GM12878 (cell line): ENCODE measurements at regions not wholly inside any gene's neighbourhood (a gene's known extent, or its start where the extent isn't known, plus 50 kb on each side); places are given as distances from the start of the nearest gene placed in this dataset.

Experiments
- ATAC-seq: fragments of 200-7000 bp; cut with Tn5 transposase; 3 replicates; pipeline ENCODE4 v1.9.1; 2020; ENCODE audit warnings: mild to moderate bottlenecking, moderate library complexity
- BruUV-seq: library from RNA; stranded (reverse); fragments of 400-500 nt; replicated peaks from 2 replicates; lab custom pipeline; 2021; lab: Mats Ljungman, UMichigan
- CTCF ChIA-PET: fragments of 300-600 bp; sonication (Branson Sonifier 250); formaldehyde crosslinking; extraction: SDS; loops from one replicate; lab custom pipeline; 2021; ENCODE audit warnings: inconsistent platforms; lab: Yijun Ruan, JAX
- POLR2A ChIA-PET: fragments of 350-600 bp; formaldehyde crosslinking; extraction: SDS; loops from one replicate; lab custom pipeline; 2021; ENCODE audit warnings: inconsistent platforms; lab: Charles Lee
- RAD21 ChIA-PET: fragments of 300-600 bp; sonication (Branson Sonifier 250); formaldehyde crosslinking; loops from one replicate; lab custom pipeline; 2023; ENCODE audit warnings: antibody characterized with exemption; ENCODE audit not compliant: unreplicated experiment; lab: Charles Lee
- SMC1A ChIA-PET: fragments of 300-600 bp; sonication (Branson Sonifier 250); formaldehyde crosslinking; loops from one replicate; lab custom pipeline; 2023; ENCODE audit not compliant: unreplicated experiment, uncharacterized antibody; lab: Charles Lee
- DNase-seq: peaks from one replicate; pipeline ENCODE4 v3.0.0-alpha.2; 2011; ENCODE audit warnings: low read depth, low spot score
- FAIRE-seq: peaks from 3 replicates; lab custom pipeline; 2011; peaks lifted over from hg19 to GRCh38; lab: Jason Lieb, UNC
- H2AFZ ChIP-seq: 2 replicates; pipeline ENCODE4 v1.6.0; 2011; ENCODE audit warnings: low read depth, low read length, control low read depth; ENCODE audit not compliant: control insufficient read depth
- H3K27ac ChIP-seq: 2 replicates; pipeline ENCODE4 v1.5.1; 2011; ENCODE audit warnings: control low read depth; ENCODE audit not compliant: control insufficient read depth, insufficient read depth
- H3K27me3 ChIP-seq, 2 experiments: replicated peaks in 1 of 2; 2 replicates each; pipeline versions ENCODE4 v1.6.0 to v1.6.1; 2011; ENCODE audit warnings: low read length in 1 of 2; ENCODE audit not compliant: control insufficient read depth in 2 of 2, insufficient read depth in 2 of 2
- H3K36me3 ChIP-seq, 2 experiments: 2 replicates each; pipeline ENCODE4 v1.5.1; 2011; ENCODE audit warnings: low read length in 1 of 2; ENCODE audit not compliant: control insufficient read depth in 2 of 2, insufficient read depth in 2 of 2
- H3K4me1 ChIP-seq: 2 replicates; pipeline ENCODE4 v1.6.1; 2011; ENCODE audit warnings: mild to moderate bottlenecking, low read length, moderate library complexity, mixed read lengths; ENCODE audit not compliant: control insufficient read depth, insufficient read depth
- H3K4me2 ChIP-seq: 2 replicates; pipeline ENCODE4 v1.6.0; 2011; ENCODE audit warnings: control low read depth; ENCODE audit not compliant: control insufficient read depth, insufficient read depth
- H3K4me3 ChIP-seq: fragments of 200-600 bp; sonication (generic); 2 replicates; pipeline ENCODE4 v1.5.1; 2016
- H3K79me2 ChIP-seq: 2 replicates; pipeline ENCODE4 v1.6.0; 2011; ENCODE audit warnings: low read length; ENCODE audit not compliant: control insufficient read depth, insufficient read depth
- H3K9ac ChIP-seq: 2 replicates; pipeline ENCODE4 v1.8.0; 2011; ENCODE audit warnings: low read length, control low read depth, mixed read lengths; ENCODE audit not compliant: control insufficient read depth, insufficient read depth
- H3K9me3 ChIP-seq: replicated peaks from 3 replicates; pipeline ENCODE4 v1.5.1; 2011; ENCODE audit warnings: mild to moderate bottlenecking, low read length; ENCODE audit not compliant: control insufficient read depth, insufficient read depth
- H4K20me1 ChIP-seq: 2 replicates; pipeline ENCODE4 v1.6.0; 2011; ENCODE audit not compliant: control insufficient read depth, insufficient read depth
- HDAC6 ChIP-seq: fragments of 200-600 bp; sonication (generic); IDR thresholded peaks from one replicate; pipeline ENCODE4 v1.8.0; 2017; ENCODE audit warnings: antibody characterized with exemption; ENCODE audit not compliant: unreplicated experiment
- JUNB ChIP-seq: IDR thresholded peaks from 2 replicates; pipeline ENCODE4 v1.6.1; 2016; ENCODE audit warnings: antibody characterized with exemption, mild to moderate bottlenecking
- NR2C2 ChIP-seq: IDR thresholded peaks from 2 replicates; pipeline ENCODE4 v1.6.1; 2011; ENCODE audit warnings: borderline replicate concordance, low read depth; ENCODE audit not compliant: control insufficient read depth, insufficient read length
- RB1 ChIP-seq: fragments of 450-650 bp; formaldehyde crosslinking; IDR thresholded peaks from 2 replicates; pipeline ENCODE4 v1.6.1; 2017; ENCODE audit warnings: mild to moderate bottlenecking, borderline replicate concordance
- SMAD1 ChIP-seq: fragments of 450-650 bp; IDR thresholded peaks from 2 replicates; pipeline ENCODE4 v1.6.1; 2018; ENCODE audit warnings: mild to moderate bottlenecking, low read depth; ENCODE audit not compliant: partially characterized antibody
- SUPT20H ChIP-seq: IDR thresholded peaks from 2 replicates; pipeline ENCODE4 v1.6.1; 2011; ENCODE audit warnings: low read depth, mild to moderate bottlenecking, low read length, moderate library complexity, borderline replicate concordance; ENCODE audit not compliant: control insufficient read depth
- SUZ12 ChIP-seq: fragments of 200-600 bp; sonication (generic); IDR thresholded peaks from one replicate; pipeline ENCODE4 v1.6.1; 2018; ENCODE audit warnings: antibody characterized with exemption, mild to moderate bottlenecking; ENCODE audit not compliant: unreplicated experiment
- TAF1 ChIP-seq: IDR thresholded peaks from 2 replicates; pipeline ENCODE4 v1.6.1; 2011; ENCODE audit warnings: mild to moderate bottlenecking, low read depth, low read length, borderline replicate concordance
- WRNIP1 ChIP-seq: IDR thresholded peaks from 2 replicates; pipeline ENCODE4 v1.6.1; 2011; ENCODE audit warnings: low read depth, low read length, improper control_type of control experiment, borderline replicate concordance
- WGBS: methylation state at CpG from one replicate; pipeline ENCODE4 v1.1.6; 2016; ENCODE audit warnings: low lambda C conversion rate; ENCODE audit not compliant: insufficient replicate concordance, insufficient coverage; ENCODE audit errors: missing lambda C conversion rate; 5-methylcytosine and 5-hydroxymethylcytosine counted together
- in situ Hi-C: fragments of 300-500 bp; cut with MboI; formaldehyde crosslinking; loops from 9 replicates; pipeline ENCODE4 v1.14.3; 2018; ENCODE audit warnings: mixed read lengths
- intact Hi-C: fragments of 100-400 bp; cut with micrococcal nuclease; formaldehyde crosslinking; loops from one replicate; pipeline ENCODE4 v1.14.2; 2022; ENCODE audit not compliant: unreplicated experiment
- TF ChIP-seq, protein P1 (sequence below): IDR thresholded peaks from 2 replicates; pipeline ENCODE4 v1.6.1; 2012; ENCODE audit warnings: improper control_type of control experiment, low read depth, low read length; ENCODE audit not compliant: insufficient replicate concordance
- TF ChIP-seq, protein P2 (sequence below): fragments of 450-650 bp; formaldehyde crosslinking; IDR thresholded peaks from 2 replicates; pipeline ENCODE4 v1.5.0; 2022; ENCODE audit warnings: mild to moderate bottlenecking, missing genetic modification characterization

DNA sequence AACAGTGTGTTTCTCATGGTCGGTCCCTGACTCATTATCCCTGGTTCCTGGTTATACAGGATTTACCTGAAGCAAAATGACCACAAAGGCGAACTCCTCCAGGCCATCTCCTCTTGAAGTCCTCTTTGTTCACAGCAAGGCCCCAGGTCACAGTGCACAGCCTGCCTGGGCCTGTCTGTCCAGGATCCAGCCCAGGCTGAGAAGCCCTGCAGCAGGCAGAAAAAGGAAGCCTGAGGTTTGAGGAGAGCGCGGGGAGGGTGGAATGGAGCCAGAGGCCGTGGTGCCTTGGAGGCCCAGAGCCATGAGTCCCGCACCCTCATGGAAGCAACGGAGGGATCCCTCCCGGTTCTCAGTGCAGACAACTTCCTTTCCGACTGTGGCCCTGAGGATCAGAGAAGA lies 136.8 kb upstream of the IRF2BP2 start (continued):
- TF ChIP-seq, protein P1, sequence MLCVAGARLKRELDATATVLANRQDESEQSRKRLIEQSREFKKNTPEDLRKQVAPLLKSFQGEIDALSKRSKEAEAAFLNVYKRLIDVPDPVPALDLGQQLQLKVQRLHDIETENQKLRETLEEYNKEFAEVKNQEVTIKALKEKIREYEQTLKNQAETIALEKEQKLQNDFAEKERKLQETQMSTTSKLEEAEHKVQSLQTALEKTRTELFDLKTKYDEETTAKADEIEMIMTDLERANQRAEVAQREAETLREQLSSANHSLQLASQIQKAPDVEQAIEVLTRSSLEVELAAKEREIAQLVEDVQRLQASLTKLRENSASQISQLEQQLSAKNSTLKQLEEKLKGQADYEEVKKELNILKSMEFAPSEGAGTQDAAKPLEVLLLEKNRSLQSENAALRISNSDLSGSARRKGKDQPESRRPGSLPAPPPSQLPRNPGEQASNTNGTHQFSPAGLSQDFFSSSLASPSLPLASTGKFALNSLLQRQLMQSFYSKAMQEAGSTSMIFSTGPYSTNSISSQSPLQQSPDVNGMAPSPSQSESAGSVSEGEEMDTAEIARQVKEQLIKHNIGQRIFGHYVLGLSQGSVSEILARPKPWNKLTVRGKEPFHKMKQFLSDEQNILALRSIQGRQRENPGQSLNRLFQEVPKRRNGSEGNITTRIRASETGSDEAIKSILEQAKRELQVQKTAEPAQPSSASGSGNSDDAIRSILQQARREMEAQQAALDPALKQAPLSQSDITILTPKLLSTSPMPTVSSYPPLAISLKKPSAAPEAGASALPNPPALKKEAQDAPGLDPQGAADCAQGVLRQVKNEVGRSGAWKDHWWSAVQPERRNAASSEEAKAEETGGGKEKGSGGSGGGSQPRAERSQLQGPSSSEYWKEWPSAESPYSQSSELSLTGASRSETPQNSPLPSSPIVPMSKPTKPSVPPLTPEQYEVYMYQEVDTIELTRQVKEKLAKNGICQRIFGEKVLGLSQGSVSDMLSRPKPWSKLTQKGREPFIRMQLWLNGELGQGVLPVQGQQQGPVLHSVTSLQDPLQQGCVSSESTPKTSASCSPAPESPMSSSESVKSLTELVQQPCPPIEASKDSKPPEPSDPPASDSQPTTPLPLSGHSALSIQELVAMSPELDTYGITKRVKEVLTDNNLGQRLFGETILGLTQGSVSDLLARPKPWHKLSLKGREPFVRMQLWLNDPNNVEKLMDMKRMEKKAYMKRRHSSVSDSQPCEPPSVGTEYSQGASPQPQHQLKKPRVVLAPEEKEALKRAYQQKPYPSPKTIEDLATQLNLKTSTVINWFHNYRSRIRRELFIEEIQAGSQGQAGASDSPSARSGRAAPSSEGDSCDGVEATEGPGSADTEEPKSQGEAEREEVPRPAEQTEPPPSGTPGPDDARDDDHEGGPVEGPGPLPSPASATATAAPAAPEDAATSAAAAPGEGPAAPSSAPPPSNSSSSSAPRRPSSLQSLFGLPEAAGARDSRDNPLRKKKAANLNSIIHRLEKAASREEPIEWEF = no peak
- TF ChIP-seq JUNB = no peak

DNA sequence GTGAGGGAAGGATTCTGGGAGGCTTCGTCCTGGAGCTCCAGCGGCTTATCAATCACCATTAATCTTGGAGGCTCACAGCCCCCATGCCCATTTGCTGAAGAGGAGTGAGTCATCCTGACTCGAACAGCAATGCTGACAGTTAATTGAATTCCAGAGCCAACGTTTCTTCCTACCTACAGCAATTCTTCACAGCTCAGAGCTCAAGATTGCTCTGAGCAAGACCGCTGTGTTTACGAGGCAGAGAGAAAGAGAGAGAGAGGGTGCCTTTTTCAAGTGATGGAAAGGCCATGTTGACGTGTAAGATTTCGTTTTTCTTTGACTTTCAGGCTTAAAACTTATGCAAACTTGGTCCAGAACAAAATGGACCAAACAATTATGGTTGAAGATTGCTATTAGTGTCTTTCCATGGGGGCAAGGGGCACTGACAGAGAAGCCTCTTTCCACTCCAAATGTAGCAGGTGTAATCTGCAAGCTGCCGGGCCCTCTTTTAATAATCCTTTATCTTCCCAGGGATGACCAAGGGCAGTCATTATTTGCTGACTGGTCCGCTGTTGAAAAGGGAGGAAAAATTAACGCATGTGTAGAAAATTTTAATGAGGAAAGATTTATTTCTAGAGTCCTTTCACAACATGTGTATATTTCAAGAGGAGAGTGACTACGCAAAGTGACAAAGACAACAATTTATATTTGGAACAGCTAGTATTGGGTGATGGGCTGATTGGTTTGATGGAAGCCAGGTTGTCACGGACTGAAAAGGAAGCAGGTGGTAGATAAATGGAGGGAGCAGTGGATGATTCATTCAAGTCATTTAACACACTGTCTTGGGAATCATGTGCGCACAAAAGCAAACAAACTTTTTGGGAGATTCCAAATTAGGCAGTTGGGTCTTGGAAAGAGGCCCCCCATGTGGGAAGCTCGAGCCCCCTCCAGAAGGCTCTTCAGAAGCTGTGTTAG lies 136.1 kb upstream of the IRF2BP2 start:
- no peaks in the 10 kb centered on the region for H3K27me3 ChIP-seq
- no peaks in the 10 kb centered on the region for H3K4me1 ChIP-seq
- H3K79me2 ChIP-seq = no peaks in the 10 kb centered on the region
- ChIA-PET CTCF (interaction anchor here (0.7 to 0.8 kb wide), 2 partner anchors 9 to 26 kb away, joined by 3 to 4 read pairs; no protein-coding TSS in a partner anchor), RAD21 (interaction anchor here (1.2 kb wide), 1 partner anchor 10 kb away, joined by 4 read pairs; no protein-coding TSS in a partner anchor), POLR2A (interaction anchor here (3.8 kb wide), 1 partner anchor 8 kb away, joined by 14 read pairs; no protein-coding TSS in a partner anchor), SMC1A (interaction anchor here (0.6 to 2.2 kb wide), 7 partner anchors 8 to 242 kb away, joined by 3 to 12 read pairs (median 3); no protein-coding TSS in a partner anchor)
- H3K9ac ChIP-seq = no peak overlapping the region
- H3K36me3 ChIP-seq = no peaks in the 10 kb centered on the region
- no peak overlapping the region for H3K27ac ChIP-seq
- WGBS = 58% methylated on average over 15 of the region's 15 CpGs
- intact Hi-C loops (no loop called here), in situ Hi-C loops (loop anchor here (25.0 kb wide), 1 partner anchor 91 kb away; no protein-coding TSS in a partner anchor)
- no peaks in the 10 kb centered on the region for H3K9me3 ChIP-seq
- H4K20me1 ChIP-seq = no peaks in the 10 kb centered on the region
- no peak overlapping the region for H3K4me3 ChIP-seq
- no peak for ATAC-seq
- no peak for FAIRE-seq
- no peak overlapping the region for H3K4me2 ChIP-seq
- BruUV-seq = no TSS peak
- DNase-seq = no peak
- H2AFZ ChIP-seq = no peak overlapping the region
- TF ChIP-seq SUPT20H = no peak
- no peak for TF ChIP-seq SUZ12
- no peak for TF ChIP-seq RB1
- no peak for TF ChIP-seq NR2C2
- no peak for TF ChIP-seq HDAC6
- TF ChIP-seq, protein P2, sequence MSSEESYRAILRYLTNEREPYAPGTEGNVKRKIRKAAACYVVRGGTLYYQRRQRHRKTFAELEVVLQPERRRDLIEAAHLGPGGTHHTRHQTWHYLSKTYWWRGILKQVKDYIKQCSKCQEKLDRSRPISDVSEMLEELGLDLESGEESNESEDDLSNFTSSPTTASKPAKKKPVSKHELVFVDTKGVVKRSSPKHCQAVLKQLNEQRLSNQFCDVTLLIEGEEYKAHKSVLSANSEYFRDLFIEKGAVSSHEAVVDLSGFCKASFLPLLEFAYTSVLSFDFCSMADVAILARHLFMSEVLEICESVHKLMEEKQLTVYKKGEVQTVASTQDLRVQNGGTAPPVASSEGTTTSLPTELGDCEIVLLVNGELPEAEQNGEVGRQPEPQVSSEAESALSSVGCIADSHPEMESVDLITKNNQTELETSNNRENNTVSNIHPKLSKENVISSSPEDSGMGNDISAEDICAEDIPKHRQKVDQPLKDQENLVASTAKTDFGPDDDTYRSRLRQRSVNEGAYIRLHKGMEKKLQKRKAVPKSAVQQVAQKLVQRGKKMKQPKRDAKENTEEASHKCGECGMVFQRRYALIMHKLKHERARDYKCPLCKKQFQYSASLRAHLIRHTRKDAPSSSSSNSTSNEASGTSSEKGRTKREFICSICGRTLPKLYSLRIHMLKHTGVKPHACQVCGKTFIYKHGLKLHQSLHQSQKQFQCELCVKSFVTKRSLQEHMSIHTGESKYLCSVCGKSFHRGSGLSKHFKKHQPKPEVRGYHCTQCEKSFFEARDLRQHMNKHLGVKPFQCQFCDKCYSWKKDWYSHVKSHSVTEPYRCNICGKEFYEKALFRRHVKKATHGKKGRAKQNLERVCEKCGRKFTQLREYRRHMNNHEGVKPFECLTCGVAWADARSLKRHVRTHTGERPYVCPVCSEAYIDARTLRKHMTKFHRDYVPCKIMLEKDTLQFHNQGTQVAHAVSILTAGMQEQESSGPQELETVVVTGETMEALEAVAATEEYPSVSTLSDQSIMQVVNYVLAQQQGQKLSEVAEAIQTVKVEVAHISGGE = no peak
- TF ChIP-seq TAF1 = no peak
- TF ChIP-seq SMAD1 = no peak
- TF ChIP-seq WRNIP1 = no peak
